Neural crest cell (in vitro differentiated cells): ENCODE measurements at regions not wholly inside any gene's neighbourhood (a gene's known extent, or its start where the extent isn't known, plus 50 kb on each side); places are given as distances from the start of the nearest gene placed in this dataset.

ENCODE experiments used
- DNase-seq: peaks from one replicate; pipeline ENCODE4 v3.0.0; 2021; ENCODE audit warnings: low read depth, mixed read lengths, low spot score
- H3K27ac Mint-ChIP-seq: one replicate; pipeline ENCODE4 v1.8.0; 2021; ENCODE audit warnings: mild to moderate bottlenecking, mixed read lengths; ENCODE audit not compliant: unreplicated experiment
- H3K27me3 Mint-ChIP-seq: 2 replicates; pipeline ENCODE4 v1.8.0; 2021; ENCODE audit warnings: low read depth, mild to moderate bottlenecking, mixed read lengths
- H3K36me3 Mint-ChIP-seq: 2 replicates; pipeline ENCODE4 v1.8.0; 2021; ENCODE audit warnings: low read depth, mild to moderate bottlenecking, mixed read lengths
- H3K4me1 Mint-ChIP-seq: 2 replicates; pipeline ENCODE4 v1.8.0; 2021; ENCODE audit warnings: mixed read lengths
- H3K4me3 Mint-ChIP-seq: one replicate; pipeline ENCODE4 v1.8.0; 2021; ENCODE audit warnings: mild to moderate bottlenecking, mixed read lengths
- H3K9me3 Mint-ChIP-seq: 2 replicates; pipeline ENCODE4 v1.8.0; 2021; ENCODE audit warnings: mixed read lengths
- CTCF ChIP-seq: fragments of 200-600 bp; sonication (generic); conservative IDR thresholded peaks from 2 replicates; pipeline ENCODE4 v1.5.0; 2021; ENCODE audit warnings: antibody characterized with exemption, mild to moderate bottlenecking

- no peak for DNase-seq
- Mint-ChIP-seq H3K4me1 (peaks cover 10% of the 10 kb centered on the region), H3K9me3 (peaks cover 3% of the 10 kb centered on the region), H3K4me3 (no peak overlapping the region), H3K27ac (no peak overlapping the region), H3K27me3 (no peaks in the 10 kb centered on the region), H3K36me3 (no peaks in the 10 kb centered on the region)
- no peak for TF ChIP-seq CTCF
These were observed 52.5 kb upstream of the STAM2 start for GRCh38 chr2:152227969-152228592.

- H3K4me1 Mint-ChIP-seq, result no peaks in the 10 kb centered on the region
- no peak overlapping the region for H3K4me3 Mint-ChIP-seq
- H3K9me3 Mint-ChIP-seq, result peaks cover 3% of the 10 kb centered on the region
- no peak overlapping the region for H3K27ac Mint-ChIP-seq
- no peak for DNase-seq
- no peaks in the 10 kb centered on the region for H3K36me3 Mint-ChIP-seq
- TF ChIP-seq CTCF, result no peak
- H3K27me3 Mint-ChIP-seq, result no peaks in the 10 kb centered on the region
These were observed 55.9 kb upstream of the STAM2 start for GRCh38 chr2:152231446-152231845.

GRCh38 chr2:152234277-152234676 lies 58.7 kb upstream of the STAM2 start:
- no peak for DNase-seq
- no peaks in the 10 kb centered on the region for H3K36me3 Mint-ChIP-seq
- no peak overlapping the region for H3K27ac Mint-ChIP-seq
- no peaks in the 10 kb centered on the region for H3K4me1 Mint-ChIP-seq
- no peaks in the 10 kb centered on the region for H3K27me3 Mint-ChIP-seq
- H3K9me3 Mint-ChIP-seq, result peaks cover 3% of the 10 kb centered on the region
- H3K4me3 Mint-ChIP-seq, result no peak overlapping the region
- no peak for TF ChIP-seq CTCF

- H3K4me1 Mint-ChIP-seq, result no peaks in the 10 kb centered on the region
- H3K4me3 Mint-ChIP-seq, result no peak overlapping the region
- TF ChIP-seq CTCF, result no peak
- no peak for DNase-seq
- no peaks in the 10 kb centered on the region for H3K27me3 Mint-ChIP-seq
- no peak overlapping the region for H3K27ac Mint-ChIP-seq
- no peaks in the 10 kb centered on the region for H3K36me3 Mint-ChIP-seq
- peaks cover 13% of the 10 kb centered on the region for H3K9me3 Mint-ChIP-seq
These were observed 60.8 kb upstream of the STAM2 start for GRCh38 chr2:152236191-152236925.

GRCh38 chr2:152238016-152238415 lies 62.5 kb upstream of the STAM2 start:
- peaks cover 7% of the 10 kb centered on the region for H3K4me1 Mint-ChIP-seq
- H3K27ac Mint-ChIP-seq, result no peak overlapping the region
- no peaks in the 10 kb centered on the region for H3K36me3 Mint-ChIP-seq
- H3K9me3 Mint-ChIP-seq, result peaks cover 10% of the 10 kb centered on the region
- no peak for DNase-seq
- H3K4me3 Mint-ChIP-seq, result no peak overlapping the region
- TF ChIP-seq CTCF, result no peak
- no peaks in the 10 kb centered on the region for H3K27me3 Mint-ChIP-seq
